ENCODE measurements at regions not wholly inside any gene's neighbourhood (a gene's known extent, or its start where the extent isn't known, plus 50 kb on each side); places are given as distances from the start of the nearest gene placed in this dataset.

GRCh38 chr1:219724440-219724839 is 111.5 kb upstream of the ZC3H11B start:
- TF ChIP-seq POLR2AphosphoS5 (IDR thresholded peaks at IDR 0.05; ENCODE audit: low read depth, low read length) (no peak), POLR2A (IDR thresholded peaks at IDR 0.05; ENCODE audit: low read depth, low read length) (no peak), TAF1 (IDR thresholded peaks at IDR 0.05; ENCODE audit: low read depth, low read length) (no peak)
